Liver (tissue), 8 donors: ENCODE measurements at regions not wholly inside any gene's neighbourhood (a gene's known extent, or its start where the extent isn't known, plus 50 kb on each side); places are given as distances from the start of the nearest gene placed in this dataset.

Source experiments
- DNase-seq: peaks from one replicate; pipeline ENCODE4 v3.0.0-alpha.2; 2017; ENCODE audit warnings: low spot score
- H3K27ac ChIP-seq, 2 donors: one replicate each; pipeline ENCODE4 v1.7.0; 2013; ENCODE audit warnings: inconsistent platforms in 2 of 2, low read length in 2 of 2, control low read depth in 1 of 2, low read depth in 1 of 2, mild to moderate bottlenecking in 1 of 2
- H3K27me3 ChIP-seq, 4 donors: one replicate each; pipeline versions ENCODE4 v1.6.1 to v1.7.0; 2013; ENCODE audit warnings: low read length in 3 of 4, inconsistent platforms in 1 of 4, mild to moderate bottlenecking in 1 of 4, moderate library complexity in 1 of 4; ENCODE audit not compliant: control insufficient read depth in 4 of 4, insufficient read depth in 4 of 4
- H3K36me3 ChIP-seq, 4 donors: one replicate each; pipeline versions ENCODE4 v1.6.1 to v1.7.0; 2013; ENCODE audit warnings: low read length in 3 of 4, mild to moderate bottlenecking in 3 of 4, low read depth in 1 of 4, moderate library complexity in 1 of 4; ENCODE audit not compliant: control insufficient read depth in 4 of 4, insufficient read depth in 3 of 4
- H3K4me1 ChIP-seq, 4 donors: one replicate each; pipeline versions ENCODE4 v1.6.1 to v1.7.0; 2013; ENCODE audit warnings: low read length in 3 of 4, mild to moderate bottlenecking in 3 of 4, moderate library complexity in 1 of 4; ENCODE audit not compliant: control insufficient read depth in 4 of 4, insufficient read depth in 4 of 4
- H3K4me3 ChIP-seq, 3 donors: one replicate each; pipeline versions ENCODE4 v1.6.1 to v1.7.0; 2013; ENCODE audit warnings: low read length in 3 of 3, control low read depth in 1 of 3, low read depth in 1 of 3, mild to moderate bottlenecking in 1 of 3
- H3K9ac ChIP-seq, 2 donors: one replicate each; pipeline ENCODE4 v1.7.0; 2013; ENCODE audit warnings: low read length in 2 of 2, mild to moderate bottlenecking in 2 of 2, moderate library complexity in 2 of 2, control low read depth in 1 of 2, low read depth in 1 of 2
- H3K9me3 ChIP-seq, 4 donors: one replicate each; pipeline versions ENCODE4 v1.6.1 to v1.7.0; 2013; ENCODE audit warnings: low read length in 3 of 4; ENCODE audit not compliant: control insufficient read depth in 4 of 4
- EGR1 ChIP-seq, 2 donors: IDR thresholded peaks; 2 replicates each; pipeline ENCODE4 v1.6.1; 2016 to 2018; ENCODE audit warnings: antibody characterized with exemption in 2 of 2, low read depth in 2 of 2
- FOXA1 ChIP-seq: IDR thresholded peaks from 2 replicates; pipeline ENCODE4 v1.6.1; 2016; ENCODE audit warnings: antibody characterized with exemption
- HNF4A ChIP-seq, 2 donors: conservative IDR thresholded peaks; 2 replicates each; pipeline ENCODE4 v1.6.1; 2016; ENCODE audit warnings: antibody characterized with exemption in 2 of 2, mild to moderate bottlenecking in 2 of 2
- JUND ChIP-seq, 2 donors: IDR thresholded peaks; 2 replicates each; pipeline ENCODE4 v1.6.1; 2016; ENCODE audit warnings: antibody characterized with exemption in 2 of 2
- NR2F2 ChIP-seq: IDR thresholded peaks from 2 replicates; pipeline ENCODE4 v1.6.1; 2016; ENCODE audit warnings: antibody characterized with exemption
- RAD21 ChIP-seq, 2 donors: IDR thresholded peaks; 2 replicates each; pipeline ENCODE4 v1.6.1; 2016; ENCODE audit warnings: antibody characterized with exemption in 2 of 2, mild to moderate bottlenecking in 2 of 2
- RXRA ChIP-seq, 2 donors: IDR thresholded peaks; 2 replicates each; pipeline ENCODE4 v1.6.1; 2017 to 2018; ENCODE audit warnings: antibody characterized with exemption in 2 of 2, mild to moderate bottlenecking in 1 of 2
- SP1 ChIP-seq: IDR thresholded peaks from 2 replicates; pipeline ENCODE4 v1.6.1; 2018; ENCODE audit warnings: antibody characterized with exemption, mild to moderate bottlenecking
- TAF1 ChIP-seq: conservative IDR thresholded peaks from 2 replicates; pipeline ENCODE4 v1.6.1; 2016; ENCODE audit warnings: antibody characterized with exemption, mild to moderate bottlenecking
- YY1 ChIP-seq: IDR thresholded peaks from 2 replicates; pipeline ENCODE4 v1.6.1; 2016; ENCODE audit warnings: antibody characterized with exemption, mild to moderate bottlenecking
- ZBTB33 ChIP-seq: IDR thresholded peaks from 2 replicates; pipeline ENCODE4 v1.6.1; 2016; ENCODE audit warnings: antibody characterized with exemption
- WGBS: extraction: QIAGEN DNeasy Blood & Tissue Kit; methylation state at CpG from one replicate; pipeline ENCODE4 v1.1.7; 2013; 5-methylcytosine and 5-hydroxymethylcytosine counted together
- TF ChIP-seq, protein P1 (sequence below): fragments of 150-350 bp; IDR thresholded peaks from 2 replicates; pipeline ENCODE4 v1.5.1; 2017; ENCODE audit warnings: improper control_type of control experiment, low read depth, low read length; ENCODE audit not compliant: missing input control
- TF ChIP-seq, protein P2 (sequence below): IDR thresholded peaks from 2 replicates; pipeline ENCODE4 v1.6.1; 2016; ENCODE audit warnings: antibody characterized with exemption, mild to moderate bottlenecking
- TF ChIP-seq, protein P3 (sequence below): IDR thresholded peaks from 2 replicates; pipeline ENCODE4 v1.6.1; 2016; ENCODE audit warnings: antibody characterized with exemption
- donor health status: healthy.
- donor health status: healthy.
- donor health status: healthy.
- donor health status: healthy.
- donor health status: healthy.

DNA sequence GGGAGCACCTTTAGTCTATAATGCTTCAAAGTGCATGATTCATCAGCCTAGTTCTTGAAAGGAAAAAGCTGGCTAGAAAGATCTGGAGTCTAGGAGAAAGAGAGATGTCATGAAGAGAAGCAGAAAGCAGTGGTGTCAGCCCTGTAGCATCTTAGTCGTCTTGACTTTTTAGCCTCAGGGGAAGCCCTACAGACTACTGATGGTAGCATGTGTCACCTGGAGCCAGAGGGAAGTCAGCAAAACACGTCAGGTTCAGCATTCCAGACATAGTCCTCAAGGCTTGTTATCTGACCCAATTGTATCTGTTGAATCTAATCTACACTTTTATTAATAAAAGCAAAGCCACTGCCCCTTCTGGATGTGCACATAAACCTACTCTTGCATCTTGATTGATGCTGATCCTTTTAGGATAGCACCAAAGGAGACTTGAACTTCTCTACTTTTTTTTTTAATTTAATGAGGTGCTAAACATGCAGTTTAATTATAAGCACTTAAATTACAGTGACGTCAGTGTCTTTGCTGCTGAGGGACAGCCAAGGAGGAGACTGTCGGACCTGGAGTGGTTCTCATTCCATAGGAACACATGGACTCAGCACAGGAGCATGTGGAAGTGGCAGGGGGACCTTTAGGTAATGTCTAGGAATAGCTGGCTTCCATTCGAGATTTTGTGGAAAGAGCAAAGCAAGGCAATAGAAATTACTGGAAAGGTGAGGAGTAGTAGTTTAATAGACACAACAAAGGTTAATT is 525.5 kb upstream of the SGCG start (continued):
- TF ChIP-seq ZBTB33, result no peak

GRCh38 chr13:22662771-22663170 is 518.0 kb upstream of the SGCG start:
- Histone ChIP-seq H3K36me3 (no peaks in the 10 kb centered on the region), H3K4me1 (no peaks in the 10 kb centered on the region), H3K9ac (no peak overlapping the region), H3K27ac (no peak overlapping the region), H3K4me3 (no peak overlapping the region), H3K27me3 (peaks cover 0 to 2% (median 0%) of the 10 kb centered on the region in 4 donors), H3K9me3 (no peaks in the 10 kb centered on the region)
- 73% methylated on average over 4 of the region's 4 CpGs for WGBS
- no peak for TF ChIP-seq ZBTB33
- TF ChIP-seq JUND (IDR thresholded peaks at IDR 0.05), result no peak
- TF ChIP-seq, protein P1, sequence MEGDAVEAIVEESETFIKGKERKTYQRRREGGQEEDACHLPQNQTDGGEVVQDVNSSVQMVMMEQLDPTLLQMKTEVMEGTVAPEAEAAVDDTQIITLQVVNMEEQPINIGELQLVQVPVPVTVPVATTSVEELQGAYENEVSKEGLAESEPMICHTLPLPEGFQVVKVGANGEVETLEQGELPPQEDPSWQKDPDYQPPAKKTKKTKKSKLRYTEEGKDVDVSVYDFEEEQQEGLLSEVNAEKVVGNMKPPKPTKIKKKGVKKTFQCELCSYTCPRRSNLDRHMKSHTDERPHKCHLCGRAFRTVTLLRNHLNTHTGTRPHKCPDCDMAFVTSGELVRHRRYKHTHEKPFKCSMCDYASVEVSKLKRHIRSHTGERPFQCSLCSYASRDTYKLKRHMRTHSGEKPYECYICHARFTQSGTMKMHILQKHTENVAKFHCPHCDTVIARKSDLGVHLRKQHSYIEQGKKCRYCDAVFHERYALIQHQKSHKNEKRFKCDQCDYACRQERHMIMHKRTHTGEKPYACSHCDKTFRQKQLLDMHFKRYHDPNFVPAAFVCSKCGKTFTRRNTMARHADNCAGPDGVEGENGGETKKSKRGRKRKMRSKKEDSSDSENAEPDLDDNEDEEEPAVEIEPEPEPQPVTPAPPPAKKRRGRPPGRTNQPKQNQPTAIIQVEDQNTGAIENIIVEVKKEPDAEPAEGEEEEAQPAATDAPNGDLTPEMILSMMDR, result no peak
- TF ChIP-seq, protein P2, sequence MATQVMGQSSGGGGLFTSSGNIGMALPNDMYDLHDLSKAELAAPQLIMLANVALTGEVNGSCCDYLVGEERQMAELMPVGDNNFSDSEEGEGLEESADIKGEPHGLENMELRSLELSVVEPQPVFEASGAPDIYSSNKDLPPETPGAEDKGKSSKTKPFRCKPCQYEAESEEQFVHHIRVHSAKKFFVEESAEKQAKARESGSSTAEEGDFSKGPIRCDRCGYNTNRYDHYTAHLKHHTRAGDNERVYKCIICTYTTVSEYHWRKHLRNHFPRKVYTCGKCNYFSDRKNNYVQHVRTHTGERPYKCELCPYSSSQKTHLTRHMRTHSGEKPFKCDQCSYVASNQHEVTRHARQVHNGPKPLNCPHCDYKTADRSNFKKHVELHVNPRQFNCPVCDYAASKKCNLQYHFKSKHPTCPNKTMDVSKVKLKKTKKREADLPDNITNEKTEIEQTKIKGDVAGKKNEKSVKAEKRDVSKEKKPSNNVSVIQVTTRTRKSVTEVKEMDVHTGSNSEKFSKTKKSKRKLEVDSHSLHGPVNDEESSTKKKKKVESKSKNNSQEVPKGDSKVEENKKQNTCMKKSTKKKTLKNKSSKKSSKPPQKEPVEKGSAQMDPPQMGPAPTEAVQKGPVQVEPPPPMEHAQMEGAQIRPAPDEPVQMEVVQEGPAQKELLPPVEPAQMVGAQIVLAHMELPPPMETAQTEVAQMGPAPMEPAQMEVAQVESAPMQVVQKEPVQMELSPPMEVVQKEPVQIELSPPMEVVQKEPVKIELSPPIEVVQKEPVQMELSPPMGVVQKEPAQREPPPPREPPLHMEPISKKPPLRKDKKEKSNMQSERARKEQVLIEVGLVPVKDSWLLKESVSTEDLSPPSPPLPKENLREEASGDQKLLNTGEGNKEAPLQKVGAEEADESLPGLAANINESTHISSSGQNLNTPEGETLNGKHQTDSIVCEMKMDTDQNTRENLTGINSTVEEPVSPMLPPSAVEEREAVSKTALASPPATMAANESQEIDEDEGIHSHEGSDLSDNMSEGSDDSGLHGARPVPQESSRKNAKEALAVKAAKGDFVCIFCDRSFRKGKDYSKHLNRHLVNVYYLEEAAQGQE, result no peak
- TF ChIP-seq NR2F2, result no peak
- TF ChIP-seq FOXA1, result no peak
- no peak for TF ChIP-seq EGR1 (IDR thresholded peaks at IDR 0.05; ENCODE audit: low read depth in 2 of 2)
- no peak for TF ChIP-seq TAF1
- TF ChIP-seq, protein P3, sequence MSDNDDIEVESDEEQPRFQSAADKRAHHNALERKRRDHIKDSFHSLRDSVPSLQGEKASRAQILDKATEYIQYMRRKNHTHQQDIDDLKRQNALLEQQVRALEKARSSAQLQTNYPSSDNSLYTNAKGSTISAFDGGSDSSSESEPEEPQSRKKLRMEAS, result no peak
- no peak for TF ChIP-seq SP1
- TF ChIP-seq HNF4A (conservative IDR thresholded peaks at IDR 0.05), result no peak
- TF ChIP-seq RAD21 (IDR thresholded peaks at IDR 0.05), result no peak
- TF ChIP-seq YY1, result no peak
- no peak for TF ChIP-seq RXRA (IDR thresholded peaks at IDR 0.05)
- no peak for DNase-seq
